ENCODE measurements at regions not wholly inside any gene's neighbourhood (a gene's known extent, or its start where the extent isn't known, plus 50 kb on each side); places are given as distances from the start of the nearest gene placed in this dataset.

- TF ChIP-seq CTCF (IDR thresholded peaks at IDR 0.05) (no peak), EZH2phosphoT487 (IDR thresholded peaks at IDR 0.05) (no peak)
Measured at GRCh38 chr6:51137777-51138176, 319.1 kb downstream of the TFAP2B start.
